Keratinocyte (primary cell): ENCODE measurements at regions not wholly inside any gene's neighbourhood (a gene's known extent, or its start where the extent isn't known, plus 50 kb on each side); places are given as distances from the start of the nearest gene placed in this dataset.

Source experiments
- EZH2 ChIP-seq: IDR thresholded peaks from one replicate; pipeline ENCODE4 v1.6.1; 2012; ENCODE audit warnings: inconsistent platforms, mild to moderate bottlenecking, low read length, moderate library complexity
- TF ChIP-seq, protein P1 (sequence below), 3 experiments: IDR thresholded peaks in 1 of 3; conservative IDR thresholded peaks in 1 of 3; optimal IDR thresholded peaks in 1 of 3; 2 replicates in 2 of 3; 3 replicates in 1 of 3; pipeline versions ENCODE3 to v1.5.1; 2011; ENCODE audit warnings: low read length in 3 of 3, mild to moderate bottlenecking in 3 of 3, moderate library complexity in 2 of 3, control low read depth in 1 of 3, inconsistent platforms in 1 of 3; ENCODE audit not compliant: insufficient read depth in 2 of 3; ENCODE audit errors: extremely low read depth in 1 of 3

- TF ChIP-seq, protein P1, sequence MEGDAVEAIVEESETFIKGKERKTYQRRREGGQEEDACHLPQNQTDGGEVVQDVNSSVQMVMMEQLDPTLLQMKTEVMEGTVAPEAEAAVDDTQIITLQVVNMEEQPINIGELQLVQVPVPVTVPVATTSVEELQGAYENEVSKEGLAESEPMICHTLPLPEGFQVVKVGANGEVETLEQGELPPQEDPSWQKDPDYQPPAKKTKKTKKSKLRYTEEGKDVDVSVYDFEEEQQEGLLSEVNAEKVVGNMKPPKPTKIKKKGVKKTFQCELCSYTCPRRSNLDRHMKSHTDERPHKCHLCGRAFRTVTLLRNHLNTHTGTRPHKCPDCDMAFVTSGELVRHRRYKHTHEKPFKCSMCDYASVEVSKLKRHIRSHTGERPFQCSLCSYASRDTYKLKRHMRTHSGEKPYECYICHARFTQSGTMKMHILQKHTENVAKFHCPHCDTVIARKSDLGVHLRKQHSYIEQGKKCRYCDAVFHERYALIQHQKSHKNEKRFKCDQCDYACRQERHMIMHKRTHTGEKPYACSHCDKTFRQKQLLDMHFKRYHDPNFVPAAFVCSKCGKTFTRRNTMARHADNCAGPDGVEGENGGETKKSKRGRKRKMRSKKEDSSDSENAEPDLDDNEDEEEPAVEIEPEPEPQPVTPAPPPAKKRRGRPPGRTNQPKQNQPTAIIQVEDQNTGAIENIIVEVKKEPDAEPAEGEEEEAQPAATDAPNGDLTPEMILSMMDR (optimal IDR thresholded peaks at IDR 0.05 in 1 of 3, IDR thresholded peaks at IDR 0.05 in 1 of 3, conservative IDR thresholded peaks at IDR 0.05 in 1 of 3; ENCODE audit: extremely low read depth in 1 of 3, insufficient read depth in 2 of 3, low read length in 3 of 3) = no peak
- no peak for TF ChIP-seq EZH2
Measured at GRCh38 chrX:1884446-1884845, 269.6 kb downstream of the ASMT start.
